ENCODE measurements at regions not wholly inside any gene's neighbourhood (a gene's known extent, or its start where the extent isn't known, plus 50 kb on each side); places are given as distances from the start of the nearest gene placed in this dataset.
A peak's percentile ranks its signal among the peaks of the same experiment; 100 is the strongest.

GRCh38 chr20:19071446-19071725 lies 141.1 kb upstream of the SLC24A3 start:
- Mint-ChIP-seq H3K36me3 (no peaks in the 10 kb centered on the region), H3K27ac (no peak overlapping the region), H3K4me3 (no peak overlapping the region), H3K27me3 (peaks cover 4 to 15% (median 8%) of the 10 kb centered on the region in 3 donors), H3K4me1 (peaks cover 0 to 11% (median 10%) of the 10 kb centered on the region in 3 donors), H3K9me3 (peaks cover 1 to 13% (median 6%) of the 10 kb centered on the region in 7 donors)
- ATAC-seq (ENCODE audit: low read depth in 2 of 2) (no peak), DNase-seq (no peak)

- Mint-ChIP-seq H3K27ac (no peak overlapping the region), H3K27me3 (peaks cover 4 to 13% (median 8%) of the 10 kb centered on the region in 3 donors), H3K9me3 (peaks cover under 1 to 11% (median 5%) of the 10 kb centered on the region in 7 donors), H3K36me3 (no peaks in the 10 kb centered on the region), H3K4me3 (no peak overlapping the region), H3K4me1 (peaks cover 0 to 11% (median 10%) of the 10 kb centered on the region in 3 donors)
- ATAC-seq (ENCODE audit: low read depth in 2 of 2) (no peak), DNase-seq (no peak)
Measured at GRCh38 chr20:19071902-19072498, 140.4 kb upstream of the SLC24A3 start.

- no peak overlapping the region for H3K4me3 Mint-ChIP-seq
- H3K4me1 Mint-ChIP-seq = peaks cover 0 to 11% (median 10%) of the 10 kb centered on the region in 3 donors
- peaks cover 0 to 9% (median 2%) of the 10 kb centered on the region in 7 donors for H3K9me3 Mint-ChIP-seq
- ATAC-seq (ENCODE audit: low read depth in 2 of 2) (no peak), DNase-seq (no peak)
- no peaks in the 10 kb centered on the region for H3K36me3 Mint-ChIP-seq
- H3K27me3 Mint-ChIP-seq = peaks cover 4 to 16% (median 5%) of the 10 kb centered on the region in 3 donors
- no peak overlapping the region for H3K27ac Mint-ChIP-seq
Measured at GRCh38 chr20:19072988-19073387, 139.5 kb upstream of the SLC24A3 start.

- Mint-ChIP-seq H3K9me3 (peaks cover 0 to 8% (median 0%) of the 10 kb centered on the region in 7 donors), H3K4me1 (peaks cover 0 to 11% (median 10%) of the 10 kb centered on the region in 3 donors), H3K27ac (no peak overlapping the region), H3K27me3 (peaks cover 1 to 14% (median 4%) of the 10 kb centered on the region in 3 donors), H3K4me3 (no peak overlapping the region), H3K36me3 (no peaks in the 10 kb centered on the region)
- no peak for DNase-seq
- ATAC-seq (ENCODE audit: low read depth in 2 of 2) = no peak
Measured at GRCh38 chr20:19073584-19074218, 138.7 kb upstream of the SLC24A3 start.

- peak overlapping the region in 3 of 6 donors; percentile 16 to 45 (median 32) for H3K27ac Mint-ChIP-seq
- peaks cover 0 to 11% (median 10%) of the 10 kb centered on the region in 3 donors for H3K4me1 Mint-ChIP-seq
- H3K36me3 Mint-ChIP-seq = no peaks in the 10 kb centered on the region
- H3K27me3 Mint-ChIP-seq = peaks cover 0 to 13% (median 4%) of the 10 kb centered on the region in 3 donors
- ATAC-seq (ENCODE audit: low read depth in 2 of 2) (no peak), DNase-seq (no peak)
- H3K9me3 Mint-ChIP-seq = peaks cover 0 to 7% (median 0%) of the 10 kb centered on the region in 7 donors
- H3K4me3 Mint-ChIP-seq = peak overlapping the region in 2 of 8 donors; percentile 9 to 32
Measured at GRCh38 chr20:19074356-19074755, 138.1 kb upstream of the SLC24A3 start.

- H3K36me3 Mint-ChIP-seq = no peaks in the 10 kb centered on the region
- no peak for DNase-seq
- H3K27me3 Mint-ChIP-seq = peaks cover 0 to 13% (median 4%) of the 10 kb centered on the region in 3 donors
- H3K9me3 Mint-ChIP-seq = peaks cover 0 to 7% (median 0%) of the 10 kb centered on the region in 7 donors
- H3K4me1 Mint-ChIP-seq = peaks cover 0 to 11% (median 10%) of the 10 kb centered on the region in 3 donors
- peak overlapping the region in 2 of 8 donors; percentile 9 to 32 for H3K4me3 Mint-ChIP-seq
- no peak for ATAC-seq (ENCODE audit: low read depth in 2 of 2)
- H3K27ac Mint-ChIP-seq = peak overlapping the region in 1 of 6 donors; percentile 16
Measured at GRCh38 chr20:19074828-19075516, 137.5 kb upstream of the SLC24A3 start.

GRCh38 chr20:19077370-19078220 lies 134.8 kb upstream of the SLC24A3 start:
- ATAC-seq (ENCODE audit: low read depth in 2 of 2) (no peak), DNase-seq (no peak)
- H3K9me3 Mint-ChIP-seq = peaks cover 0 to 7% (median 0%) of the 10 kb centered on the region in 7 donors
- peaks cover 0 to 26% (median 5%) of the 10 kb centered on the region in 3 donors for H3K27me3 Mint-ChIP-seq
- H3K4me3 Mint-ChIP-seq = no peak overlapping the region
- H3K27ac Mint-ChIP-seq = peak overlapping the region in 2 of 6 donors; percentile 44 to 53
- H3K4me1 Mint-ChIP-seq = peaks cover 0 to 11% (median 10%) of the 10 kb centered on the region in 3 donors
- no peaks in the 10 kb centered on the region for H3K36me3 Mint-ChIP-seq

GRCh38 chr20:19078448-19079373 lies 133.7 kb upstream of the SLC24A3 start:
- Mint-ChIP-seq H3K27ac (no peak overlapping the region), H3K4me1 (peaks cover 0 to 11% (median 10%) of the 10 kb centered on the region in 3 donors), H3K9me3 (peaks cover 0 to 7% (median 0%) of the 10 kb centered on the region in 7 donors), H3K36me3 (no peaks in the 10 kb centered on the region), H3K27me3 (peaks cover 0 to 26% (median 5%) of the 10 kb centered on the region in 3 donors), H3K4me3 (peak overlapping the region in 1 of 8 donors; percentile 6)
- no peak for ATAC-seq (ENCODE audit: low read depth in 2 of 2)
- no peak for DNase-seq

GRCh38 chr20:19079536-19080299 lies 132.7 kb upstream of the SLC24A3 start:
- DNase-seq (no peak), ATAC-seq (ENCODE audit: low read depth in 2 of 2) (no peak)
- Mint-ChIP-seq H3K4me1 (peaks cover 0 to 9% (median 8%) of the 10 kb centered on the region in 3 donors), H3K9me3 (peaks cover 0 to 7% (median 0%) of the 10 kb centered on the region in 7 donors), H3K4me3 (no peak overlapping the region), H3K27me3 (peaks cover 0 to 26% (median 5%) of the 10 kb centered on the region in 3 donors), H3K27ac (no peak overlapping the region), H3K36me3 (no peaks in the 10 kb centered on the region)

GRCh38 chr20:19081937-19082336 lies 130.5 kb upstream of the SLC24A3 start:
- DNase-seq = no peak
- Mint-ChIP-seq H3K27ac (no peak overlapping the region), H3K4me1 (no peaks in the 10 kb centered on the region), H3K27me3 (peaks cover 0 to 26% (median 5%) of the 10 kb centered on the region in 3 donors), H3K4me3 (no peak overlapping the region), H3K9me3 (peaks cover 0 to 7% (median 0%) of the 10 kb centered on the region in 7 donors), H3K36me3 (no peaks in the 10 kb centered on the region)
- ATAC-seq (ENCODE audit: low read depth in 2 of 2) = no peak

GRCh38 chr20:19083136-19083621 lies 129.3 kb upstream of the SLC24A3 start:
- Mint-ChIP-seq H3K9me3 (peaks cover 0 to 3% (median 0%) of the 10 kb centered on the region in 7 donors), H3K4me3 (no peak overlapping the region), H3K27me3 (peaks cover 0 to 16% (median 5%) of the 10 kb centered on the region in 3 donors), H3K4me1 (no peaks in the 10 kb centered on the region), H3K36me3 (no peaks in the 10 kb centered on the region), H3K27ac (no peak overlapping the region)
- no peak for DNase-seq
- ATAC-seq (ENCODE audit: low read depth in 2 of 2) = no peak

All from naive B cell (primary cell).